ENCODE measurements at regions not wholly inside any gene's neighbourhood (a gene's known extent, or its start where the extent isn't known, plus 50 kb on each side); places are given as distances from the start of the nearest gene placed in this dataset.

DNA sequence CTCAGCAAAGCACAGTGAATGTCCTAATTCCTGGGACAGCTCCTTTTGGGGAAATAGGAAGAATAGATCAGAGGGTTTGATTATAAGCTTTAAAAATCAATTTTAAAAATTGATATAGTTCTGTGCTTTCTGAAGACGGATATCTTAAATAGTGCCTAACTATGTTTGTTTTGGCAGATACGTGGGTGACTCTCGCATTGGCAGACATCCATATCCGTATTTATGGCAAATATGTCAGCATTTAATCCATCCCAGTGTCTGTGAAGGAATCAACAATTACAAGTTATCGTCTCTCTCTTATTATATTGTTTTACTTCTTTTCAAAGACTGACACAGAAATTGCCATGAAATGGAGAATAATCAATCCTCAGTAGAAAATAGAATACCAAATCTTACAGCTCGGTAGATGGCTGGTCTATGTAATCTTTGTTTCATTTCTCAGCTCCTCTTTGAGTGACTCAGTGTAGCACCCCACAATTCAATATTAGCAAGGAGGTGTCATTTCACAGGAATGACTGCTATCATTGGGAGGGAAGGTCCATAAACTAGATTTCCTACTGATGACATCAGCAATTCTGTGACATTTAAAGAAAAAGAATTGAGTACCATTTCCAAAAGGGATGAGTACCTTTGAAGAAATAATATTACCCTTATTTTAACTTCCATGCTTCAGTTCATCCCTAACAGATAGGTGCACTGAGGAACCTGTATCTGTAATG, 186.4 kb upstream of the NFE2L3 start:
- peaks cover 0 to 5% of the 10 kb centered on the region in 2 donors for H3K27me3 ChIP-seq
- H3K27ac ChIP-seq: no peak overlapping the region
- H3K9me3 ChIP-seq: no peaks in the 10 kb centered on the region
- no peak overlapping the region for H3K4me3 ChIP-seq
- TF ChIP-seq, protein P1, sequence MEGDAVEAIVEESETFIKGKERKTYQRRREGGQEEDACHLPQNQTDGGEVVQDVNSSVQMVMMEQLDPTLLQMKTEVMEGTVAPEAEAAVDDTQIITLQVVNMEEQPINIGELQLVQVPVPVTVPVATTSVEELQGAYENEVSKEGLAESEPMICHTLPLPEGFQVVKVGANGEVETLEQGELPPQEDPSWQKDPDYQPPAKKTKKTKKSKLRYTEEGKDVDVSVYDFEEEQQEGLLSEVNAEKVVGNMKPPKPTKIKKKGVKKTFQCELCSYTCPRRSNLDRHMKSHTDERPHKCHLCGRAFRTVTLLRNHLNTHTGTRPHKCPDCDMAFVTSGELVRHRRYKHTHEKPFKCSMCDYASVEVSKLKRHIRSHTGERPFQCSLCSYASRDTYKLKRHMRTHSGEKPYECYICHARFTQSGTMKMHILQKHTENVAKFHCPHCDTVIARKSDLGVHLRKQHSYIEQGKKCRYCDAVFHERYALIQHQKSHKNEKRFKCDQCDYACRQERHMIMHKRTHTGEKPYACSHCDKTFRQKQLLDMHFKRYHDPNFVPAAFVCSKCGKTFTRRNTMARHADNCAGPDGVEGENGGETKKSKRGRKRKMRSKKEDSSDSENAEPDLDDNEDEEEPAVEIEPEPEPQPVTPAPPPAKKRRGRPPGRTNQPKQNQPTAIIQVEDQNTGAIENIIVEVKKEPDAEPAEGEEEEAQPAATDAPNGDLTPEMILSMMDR (IDR thresholded peaks at IDR 0.05): no peak
- intact Hi-C loops (cut with DNase I; ENCODE audit: low total_unique reads): no loop called here
- no peaks in the 10 kb centered on the region for H3K36me3 ChIP-seq
- peaks cover 0 to 15% (median 8%) of the 10 kb centered on the region in 4 donors for H3K4me1 ChIP-seq
- no peak for DNase-seq

DNA sequence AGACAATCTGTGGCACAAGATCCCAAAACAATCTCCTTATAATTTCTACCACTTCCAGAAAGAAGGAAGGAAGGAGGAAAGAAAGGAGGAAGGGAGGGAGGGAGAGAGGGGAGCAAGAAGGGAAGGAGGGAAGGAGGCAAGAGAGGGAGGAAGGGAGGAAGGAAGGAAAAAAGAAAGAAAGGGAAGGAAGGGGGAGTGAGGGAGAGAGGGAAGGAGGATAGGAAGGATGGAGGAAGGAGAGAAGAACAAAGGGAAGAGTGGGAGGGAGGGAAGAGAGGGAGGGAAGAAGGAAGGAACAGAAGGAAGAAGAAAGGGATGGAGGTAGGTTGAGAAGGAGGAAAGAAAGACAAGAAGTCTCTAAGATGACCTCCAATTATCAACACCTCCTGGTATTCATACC, 185.5 kb upstream of the NFE2L3 start:
- H3K27ac ChIP-seq: no peak overlapping the region
- intact Hi-C loops (cut with DNase I; ENCODE audit: low total_unique reads): no loop called here
- peaks cover 0 to 5% of the 10 kb centered on the region in 2 donors for H3K27me3 ChIP-seq
- no peak overlapping the region for H3K4me3 ChIP-seq
- peaks cover 0 to 15% (median 8%) of the 10 kb centered on the region in 4 donors for H3K4me1 ChIP-seq
- no peaks in the 10 kb centered on the region for H3K9me3 ChIP-seq
- no peaks in the 10 kb centered on the region for H3K36me3 ChIP-seq
- TF ChIP-seq, protein P1 (IDR thresholded peaks at IDR 0.05): no peak
- DNase-seq: no peak

DNA sequence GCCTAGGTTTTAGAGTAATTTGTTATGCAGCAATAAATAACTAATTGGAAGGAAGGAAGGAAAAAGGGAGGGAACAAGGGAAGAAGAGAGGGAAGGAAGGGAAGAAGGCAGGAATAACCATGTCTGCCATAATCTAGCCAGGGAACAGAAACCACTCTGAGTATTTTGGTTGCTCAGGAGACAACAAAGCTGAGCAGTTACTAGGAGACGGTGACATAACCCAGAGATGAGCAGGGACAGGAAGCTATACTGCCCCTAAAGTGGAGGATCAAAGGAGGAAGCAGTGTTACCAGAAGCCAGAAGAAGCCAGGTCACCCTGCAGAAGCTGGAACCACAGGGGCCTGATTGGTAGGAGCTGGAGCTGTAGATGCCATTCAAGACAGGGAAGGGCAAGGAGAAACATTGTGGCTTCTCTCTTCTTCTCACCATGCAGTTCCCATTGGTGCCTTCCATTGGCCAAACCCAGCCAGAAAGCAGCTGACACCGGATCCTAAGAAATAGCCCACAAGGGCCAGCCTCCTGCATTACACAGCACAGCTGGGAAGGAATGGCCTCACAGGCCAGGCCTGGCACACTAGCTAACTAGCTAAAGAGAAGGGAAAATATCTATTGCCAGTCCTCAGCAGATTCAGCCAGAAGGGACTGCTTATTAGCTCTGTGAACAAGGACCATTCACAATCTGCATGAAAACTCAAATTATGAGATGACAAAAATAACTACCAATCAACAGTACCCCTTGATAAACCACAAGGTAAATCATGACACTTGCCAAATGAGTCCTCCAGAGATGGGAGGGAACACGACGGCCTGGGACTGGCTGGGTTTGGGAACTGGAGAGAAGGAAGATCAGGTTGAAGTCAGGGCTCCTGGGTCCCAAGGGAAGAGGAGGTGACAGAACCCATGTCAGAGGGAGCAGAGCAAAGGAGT, 184.5 kb upstream of the NFE2L3 start:
- no peak for DNase-seq
- H3K4me3 ChIP-seq: no peak overlapping the region
- H3K9me3 ChIP-seq: no peaks in the 10 kb centered on the region
- TF ChIP-seq, protein P1 (IDR thresholded peaks at IDR 0.05): no peak
- intact Hi-C loops (cut with DNase I; ENCODE audit: low total_unique reads): no loop called here
- peaks cover 0 to 5% of the 10 kb centered on the region in 2 donors for H3K27me3 ChIP-seq
- H3K4me1 ChIP-seq: peaks cover 0 to 15% (median 8%) of the 10 kb centered on the region in 4 donors
- no peak overlapping the region for H3K27ac ChIP-seq
- no peaks in the 10 kb centered on the region for H3K36me3 ChIP-seq

DNA sequence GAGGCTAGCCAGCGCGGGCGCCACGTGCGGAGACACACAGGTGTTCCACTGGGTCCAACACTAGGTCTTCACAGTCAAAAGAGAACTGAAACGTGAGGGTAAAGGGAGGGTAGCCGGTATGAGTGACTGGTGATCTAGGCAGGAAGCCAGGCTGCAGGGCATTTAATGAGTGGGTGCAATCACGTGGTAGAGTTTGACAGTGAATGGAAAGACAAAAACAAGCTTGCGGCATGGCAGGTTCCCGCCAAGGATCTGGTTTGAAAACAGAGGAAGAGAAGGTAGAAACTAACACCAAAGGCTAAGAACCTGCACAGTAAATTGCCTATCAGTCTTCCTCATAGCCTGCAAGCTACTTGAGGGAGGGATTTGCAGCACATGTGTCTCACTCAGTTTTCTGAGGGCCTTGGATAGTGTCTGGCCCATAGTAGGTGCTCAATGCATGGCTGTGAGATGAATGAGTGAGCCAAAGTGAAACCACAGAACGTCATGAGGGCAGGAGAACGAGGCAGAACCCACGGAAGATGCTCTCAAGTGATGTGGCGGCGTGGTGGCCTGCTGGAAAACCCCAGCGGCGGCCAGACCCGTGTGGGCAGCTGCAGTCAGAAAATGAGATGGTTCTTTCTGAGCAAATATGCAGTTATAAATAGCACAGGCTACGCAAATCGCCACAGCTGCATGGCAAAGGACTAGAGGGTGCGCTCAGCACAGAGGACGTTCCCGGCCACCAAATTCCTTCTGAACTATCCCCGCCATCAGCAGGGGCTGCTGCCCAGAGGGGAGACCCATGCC, 183.6 kb upstream of the NFE2L3 start:
- no peaks in the 10 kb centered on the region for H3K9me3 ChIP-seq
- H3K4me3 ChIP-seq: no peak overlapping the region
- H3K4me1 ChIP-seq: peaks cover 0 to 15% (median 8%) of the 10 kb centered on the region in 4 donors
- peaks cover 0 to 5% of the 10 kb centered on the region in 2 donors for H3K27me3 ChIP-seq
- H3K27ac ChIP-seq: no peak overlapping the region
- intact Hi-C loops (cut with DNase I; ENCODE audit: low total_unique reads): no loop called here
- TF ChIP-seq, protein P1 (IDR thresholded peaks at IDR 0.05): no peak
- DNase-seq: no peak
- no peaks in the 10 kb centered on the region for H3K36me3 ChIP-seq

DNA sequence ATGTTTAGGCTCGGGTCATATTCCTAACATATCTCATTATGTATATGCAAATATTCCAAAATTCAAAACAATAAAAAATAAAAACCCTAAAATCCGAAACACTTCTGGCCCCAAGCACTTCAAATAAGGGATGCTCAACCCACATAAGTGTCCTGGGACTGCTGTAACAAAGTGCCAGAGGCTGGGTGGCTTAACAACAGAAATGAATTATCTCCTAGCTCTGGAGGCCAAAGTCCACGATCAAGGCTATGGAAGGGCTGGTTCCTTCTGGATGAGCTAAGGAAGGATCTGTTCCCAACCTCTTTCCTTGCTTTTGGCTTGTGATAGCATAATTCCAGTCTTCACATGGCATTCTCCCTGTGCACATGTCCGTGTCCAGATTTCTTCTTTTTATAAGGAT, 181.6 kb upstream of the NFE2L3 start:
- Histone ChIP-seq H3K4me1 (peaks cover 0 to 3% (median under 1%) of the 10 kb centered on the region in 4 donors), H3K4me3 (no peak overlapping the region), H3K27me3 (peaks cover 0 to 5% of the 10 kb centered on the region in 2 donors), H3K36me3 (no peaks in the 10 kb centered on the region), H3K9me3 (no peaks in the 10 kb centered on the region), H3K27ac (no peak overlapping the region)
- TF ChIP-seq, protein P1 (IDR thresholded peaks at IDR 0.05): no peak
- intact Hi-C loops (cut with DNase I; ENCODE audit: low total_unique reads): no loop called here
- no peak for DNase-seq
